Activated B cell treated with CpG ODN at 0.5 μM for 24 hours (primary cell): ENCODE measurements at regions not wholly inside any gene's neighbourhood (a gene's known extent, or its start where the extent isn't known, plus 50 kb on each side); places are given as distances from the start of the nearest gene placed in this dataset.

ENCODE experiments used
- ATAC-seq: fragments of 200-7000 bp; cut with Tn5 transposase; one replicate; pipeline ENCODE4 v1.10.0; 2021; ENCODE audit warnings: low read depth, mild to moderate bottlenecking, moderate library complexity
- CTCF ChIA-PET: fragments of 350-600 bp; sonication (Branson Sonifier 250); formaldehyde crosslinking; loops from one replicate; lab custom pipeline; 2021; ENCODE audit warnings: antibody characterized with exemption; lab: Charles Lee
- POLR2A ChIA-PET: fragments of 350-600 bp; sonication (Branson Sonifier 250); formaldehyde crosslinking; loops from one replicate; lab custom pipeline; 2021; ENCODE audit warnings: antibody characterized with exemption; lab: Charles Lee
- DNase-seq: peaks from one replicate; pipeline ENCODE4 v3.0.0; 2022
- H3K27ac Mint-ChIP-seq: one replicate; pipeline ENCODE4 v1.8.0; 2020; ENCODE audit warnings: mixed read lengths
- H3K27me3 Mint-ChIP-seq: one replicate; pipeline ENCODE4 v1.8.0; 2021; ENCODE audit warnings: mixed read lengths
- H3K36me3 Mint-ChIP-seq: one replicate; pipeline ENCODE4 v1.8.0; 2021; ENCODE audit warnings: low read depth, mixed read lengths
- H3K4me1 Mint-ChIP-seq: one replicate; pipeline ENCODE4 v1.8.0; 2021; ENCODE audit warnings: mixed read lengths
- H3K4me3 Mint-ChIP-seq: one replicate; pipeline ENCODE4 v1.8.0; 2020; ENCODE audit warnings: mild to moderate bottlenecking, mixed read lengths
- H3K9me3 Mint-ChIP-seq: one replicate; pipeline ENCODE4 v1.8.0; 2020; ENCODE audit warnings: mixed read lengths
- intact Hi-C: fragments of 100-400 bp; cut with micrococcal nuclease; formaldehyde crosslinking; loops from one replicate; pipeline ENCODE4 v1.15.1; 2024
- TF ChIP-seq, protein P1 (sequence below): fragments of 200-600 bp; IDR thresholded peaks from one replicate; pipeline ENCODE4 v1.8.0; 2022; ENCODE audit warnings: antibody characterized with exemption, mild to moderate bottlenecking

DNA sequence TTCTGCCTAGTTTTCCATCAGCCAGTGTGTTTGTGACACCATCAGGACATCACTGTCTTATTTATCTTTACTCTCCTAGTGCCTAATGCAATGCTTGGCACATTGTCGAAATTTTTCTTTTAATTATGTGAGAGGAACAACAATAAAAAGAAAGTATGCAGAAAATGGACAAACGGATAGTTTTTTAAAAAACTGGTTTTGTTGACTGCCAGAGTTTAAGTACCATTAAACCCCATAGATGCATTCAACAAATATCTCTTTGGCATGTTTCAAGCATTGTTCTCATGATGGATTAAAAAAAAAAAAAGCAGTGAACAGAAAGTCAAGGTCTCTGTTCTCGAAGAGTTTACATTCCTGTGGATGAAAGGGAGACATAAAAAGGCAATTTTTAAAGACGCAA lies 398.4 kb downstream of the PPP3CA start:
- Mint-ChIP-seq H3K36me3 (no peaks in the 10 kb centered on the region), H3K27me3 (peaks cover 2% of the 10 kb centered on the region), H3K9me3 (peaks cover 4% of the 10 kb centered on the region), H3K4me1 (peaks cover 2% of the 10 kb centered on the region), H3K27ac (no peak overlapping the region), H3K4me3 (no peak overlapping the region)
- POLR2A ChIA-PET, result no interaction called here
- ATAC-seq (no peak), DNase-seq (no peak)
- intact Hi-C loops, result no loop called here
- CTCF ChIA-PET, result no interaction called here
- TF ChIP-seq, protein P1, sequence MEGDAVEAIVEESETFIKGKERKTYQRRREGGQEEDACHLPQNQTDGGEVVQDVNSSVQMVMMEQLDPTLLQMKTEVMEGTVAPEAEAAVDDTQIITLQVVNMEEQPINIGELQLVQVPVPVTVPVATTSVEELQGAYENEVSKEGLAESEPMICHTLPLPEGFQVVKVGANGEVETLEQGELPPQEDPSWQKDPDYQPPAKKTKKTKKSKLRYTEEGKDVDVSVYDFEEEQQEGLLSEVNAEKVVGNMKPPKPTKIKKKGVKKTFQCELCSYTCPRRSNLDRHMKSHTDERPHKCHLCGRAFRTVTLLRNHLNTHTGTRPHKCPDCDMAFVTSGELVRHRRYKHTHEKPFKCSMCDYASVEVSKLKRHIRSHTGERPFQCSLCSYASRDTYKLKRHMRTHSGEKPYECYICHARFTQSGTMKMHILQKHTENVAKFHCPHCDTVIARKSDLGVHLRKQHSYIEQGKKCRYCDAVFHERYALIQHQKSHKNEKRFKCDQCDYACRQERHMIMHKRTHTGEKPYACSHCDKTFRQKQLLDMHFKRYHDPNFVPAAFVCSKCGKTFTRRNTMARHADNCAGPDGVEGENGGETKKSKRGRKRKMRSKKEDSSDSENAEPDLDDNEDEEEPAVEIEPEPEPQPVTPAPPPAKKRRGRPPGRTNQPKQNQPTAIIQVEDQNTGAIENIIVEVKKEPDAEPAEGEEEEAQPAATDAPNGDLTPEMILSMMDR, result no peak

DNA sequence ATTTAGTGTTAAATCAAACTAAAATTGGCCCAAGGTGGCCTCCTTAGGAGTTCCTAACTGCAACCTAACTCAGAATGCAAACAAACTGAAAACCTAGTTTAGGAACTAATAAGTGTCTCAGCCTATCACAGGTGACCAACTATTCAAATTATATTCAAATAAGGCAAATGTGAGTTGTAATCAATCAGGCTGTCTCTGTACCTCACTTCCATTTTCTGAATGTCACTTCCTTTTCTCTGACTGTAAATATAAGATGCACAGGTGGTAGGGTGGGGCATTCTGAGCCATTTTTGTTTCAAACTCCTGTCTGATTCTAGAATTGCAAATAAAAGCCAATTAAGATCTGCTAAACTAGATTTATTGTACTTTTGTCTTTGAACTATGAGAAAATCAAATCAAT lies 401.5 kb downstream of the PPP3CA start:
- TF ChIP-seq, protein P1, result no peak
- peaks cover 11% of the 10 kb centered on the region for H3K9me3 Mint-ChIP-seq
- DNase-seq (no peak), ATAC-seq (no peak)
- H3K4me3 Mint-ChIP-seq, result no peak overlapping the region
- CTCF ChIA-PET, result no interaction called here
- no peaks in the 10 kb centered on the region for H3K36me3 Mint-ChIP-seq
- H3K27ac Mint-ChIP-seq, result no peak overlapping the region
- POLR2A ChIA-PET, result no interaction called here
- H3K27me3 Mint-ChIP-seq, result peaks cover 2% of the 10 kb centered on the region
- intact Hi-C loops, result no loop called here
- H3K4me1 Mint-ChIP-seq, result peaks cover 2% of the 10 kb centered on the region

DNA sequence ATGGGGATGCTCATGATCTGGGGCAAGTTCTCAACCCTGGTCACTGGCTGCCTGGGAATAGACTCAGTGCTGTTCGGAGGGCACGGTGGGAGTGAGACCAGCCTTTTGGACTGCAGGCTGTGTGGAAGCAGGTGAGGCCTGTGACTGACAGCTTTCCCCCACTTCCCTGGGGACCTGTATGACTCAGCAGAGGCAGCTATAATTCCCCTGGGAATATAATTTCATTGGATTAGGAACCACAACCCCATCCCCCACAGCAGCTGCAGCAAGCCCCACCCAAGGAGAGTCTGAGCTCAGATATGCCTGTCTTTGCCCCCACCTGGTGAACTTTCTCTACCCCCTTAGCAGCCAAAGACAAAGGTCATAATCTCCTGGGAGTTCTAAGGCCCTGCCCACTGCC lies 408.6 kb downstream of the PPP3CA start:
- ATAC-seq, result no peak

DNA sequence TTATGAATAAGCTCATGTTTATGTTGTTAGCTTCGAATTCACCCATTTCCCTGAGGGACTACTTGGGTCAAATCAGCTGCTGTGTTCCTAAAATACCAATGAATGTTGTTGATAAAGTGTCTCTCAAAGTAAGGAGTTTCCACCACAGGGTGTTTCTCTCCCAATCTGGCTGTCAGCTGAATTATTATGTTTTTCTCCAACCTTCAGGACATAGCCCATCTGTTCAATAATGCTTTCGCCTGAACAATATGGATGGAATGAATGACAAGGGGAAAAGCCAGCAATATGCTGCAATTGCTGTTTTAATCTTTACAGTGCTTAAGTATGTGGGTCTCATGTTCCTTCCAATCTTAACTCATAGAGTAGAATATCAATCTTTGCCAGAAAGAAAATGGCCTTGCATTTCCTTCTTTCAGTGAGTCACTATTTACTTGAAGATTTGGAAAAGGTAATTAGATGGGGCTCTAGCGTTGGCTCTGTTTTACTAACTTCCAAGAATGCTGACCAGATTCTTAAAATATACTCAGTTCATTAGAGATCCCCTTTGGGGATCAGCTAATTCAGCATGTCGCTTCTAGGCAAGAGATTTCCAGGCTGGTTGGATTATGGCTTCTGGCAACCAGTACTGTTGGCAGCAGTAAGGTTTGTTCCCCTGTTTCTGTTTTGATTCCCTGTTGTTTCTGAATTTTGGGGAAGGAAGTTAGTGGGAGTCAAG lies 410.5 kb downstream of the PPP3CA start:
- Mint-ChIP-seq H3K4me3 (no peak overlapping the region), H3K27ac (no peak overlapping the region), H3K36me3 (no peaks in the 10 kb centered on the region), H3K9me3 (peaks cover under 1% of the 10 kb centered on the region), H3K27me3 (no peaks in the 10 kb centered on the region), H3K4me1 (peaks cover 2% of the 10 kb centered on the region)
- intact Hi-C loops, result no loop called here
- TF ChIP-seq, protein P1, result no peak
- ChIA-PET CTCF (interaction anchor here (0.9 kb wide), 1 partner anchor 1326 kb away, joined by 3 read pairs; no protein-coding TSS in a partner anchor), POLR2A (no interaction called here)
- ATAC-seq (no peak), DNase-seq (no peak)

More for the DNA sequence above, 408.6 kb downstream of the PPP3CA start:
- Mint-ChIP-seq H3K27me3 (no peaks in the 10 kb centered on the region), H3K9me3 (peaks cover 8% of the 10 kb centered on the region), H3K27ac (no peak overlapping the region), H3K36me3 (no peaks in the 10 kb centered on the region), H3K4me3 (no peak overlapping the region), H3K4me1 (peaks cover 2% of the 10 kb centered on the region)
- intact Hi-C loops, result no loop called here
- POLR2A ChIA-PET, result no interaction called here
- TF ChIP-seq, protein P1, result no peak
- CTCF ChIA-PET, result no interaction called here
- DNase-seq, result no peak

DNA sequence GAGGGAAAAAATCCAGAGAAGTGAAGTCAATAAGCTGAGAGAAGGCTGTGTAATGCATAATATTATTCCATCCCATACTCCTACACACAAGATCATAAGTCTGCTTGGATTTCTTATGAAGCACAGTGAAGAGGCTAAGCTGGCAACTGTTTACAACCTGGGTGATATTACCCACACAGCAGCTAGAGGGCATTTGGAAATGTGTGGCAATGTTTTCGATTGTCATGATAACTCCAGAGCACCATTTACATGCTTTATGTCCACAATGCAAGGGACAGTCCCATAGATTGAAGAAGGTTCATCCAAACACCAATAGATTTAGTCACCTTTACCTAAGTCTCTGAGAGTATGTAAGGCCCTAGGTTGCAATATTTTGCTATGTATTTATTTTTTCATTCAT lies 412.2 kb downstream of the PPP3CA start:
- ATAC-seq (no peak), DNase-seq (no peak)
- no peak overlapping the region for H3K27ac Mint-ChIP-seq
- intact Hi-C loops, result loop anchor here (1.0 to 2.0 kb wide), 2 partner anchors 795 to 1328 kb away; no protein-coding TSS in a partner anchor
- CTCF ChIA-PET, result interaction anchor here (1.0 to 1.4 kb wide), 2 partner anchors 235 to 796 kb away, joined by 3 to 4 read pairs; no protein-coding TSS in a partner anchor
- peaks cover 2% of the 10 kb centered on the region for H3K4me1 Mint-ChIP-seq
- POLR2A ChIA-PET, result no interaction called here
- H3K27me3 Mint-ChIP-seq, result no peaks in the 10 kb centered on the region
- H3K4me3 Mint-ChIP-seq, result no peak overlapping the region
- H3K9me3 Mint-ChIP-seq, result no peaks in the 10 kb centered on the region
- H3K36me3 Mint-ChIP-seq, result no peaks in the 10 kb centered on the region
- TF ChIP-seq, protein P1, result no peak
